Nephron progenitor cell (in vitro differentiated cells): ENCODE measurements at regions not wholly inside any gene's neighbourhood (a gene's known extent, or its start where the extent isn't known, plus 50 kb on each side); places are given as distances from the start of the nearest gene placed in this dataset.

Source experiments
- DNase-seq: peaks from one replicate; pipeline ENCODE4 v3.0.0; 2021
- H3K27ac Mint-ChIP-seq: 2 replicates; pipeline ENCODE4 v1.8.0; 2021; ENCODE audit warnings: mild to moderate bottlenecking, moderate library complexity, mixed read lengths
- H3K27me3 Mint-ChIP-seq: 2 replicates; pipeline ENCODE4 v1.8.0; 2021; ENCODE audit warnings: mild to moderate bottlenecking, low read depth, mixed read lengths; ENCODE audit not compliant: poor library complexity
- H3K36me3 Mint-ChIP-seq: 2 replicates; pipeline ENCODE4 v1.8.0; 2021; ENCODE audit warnings: low read depth, mixed read lengths
- H3K4me1 Mint-ChIP-seq: 2 replicates; pipeline ENCODE4 v1.8.0; 2021; ENCODE audit warnings: mixed read lengths
- H3K4me3 Mint-ChIP-seq: 2 replicates; pipeline ENCODE4 v1.8.0; 2021; ENCODE audit warnings: mild to moderate bottlenecking, moderate library complexity, mixed read lengths
- H3K9me3 Mint-ChIP-seq: 2 replicates; pipeline ENCODE4 v1.8.0; 2021; ENCODE audit warnings: mild to moderate bottlenecking, moderate library complexity, mixed read lengths
- CTCF ChIP-seq: fragments of 200-600 bp; sonication (generic); IDR thresholded peaks from 2 replicates; pipeline ENCODE4 v1.5.0; 2021; ENCODE audit warnings: antibody characterized with exemption

DNA sequence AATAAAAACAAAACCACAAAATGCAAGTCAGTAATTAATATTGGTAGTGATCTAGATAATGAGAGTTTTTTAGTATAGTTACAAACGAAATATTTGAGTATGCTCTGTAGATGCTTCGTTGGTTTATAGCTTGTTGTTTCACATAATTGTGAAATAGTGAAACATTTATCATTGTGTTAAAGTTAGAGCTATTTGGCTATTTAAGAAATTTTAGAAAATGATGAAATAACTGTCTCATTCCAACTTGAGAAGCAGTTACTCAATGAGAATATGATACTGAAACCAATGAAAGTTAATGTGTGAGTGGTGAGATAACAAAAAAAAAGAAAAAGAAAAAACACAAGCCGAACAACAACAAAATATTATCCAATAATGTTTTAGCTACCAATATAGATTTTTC is 475.6 kb upstream of the ZEB2 start:
- Mint-ChIP-seq H3K27ac (no peak overlapping the region), H3K9me3 (peaks cover 20% of the 10 kb centered on the region), H3K27me3 (no peaks in the 10 kb centered on the region), H3K36me3 (peaks cover 7% of the 10 kb centered on the region), H3K4me3 (no peak overlapping the region), H3K4me1 (peaks cover 4% of the 10 kb centered on the region)
- no peak for TF ChIP-seq CTCF
- DNase-seq, result no peak

GRCh38 chr2:144990661-144991060 is 470.7 kb upstream of the ZEB2 start:
- Mint-ChIP-seq H3K27ac (no peak overlapping the region), H3K36me3 (peaks cover 26% of the 10 kb centered on the region), H3K27me3 (no peaks in the 10 kb centered on the region), H3K4me3 (no peak overlapping the region), H3K4me1 (peaks cover 11% of the 10 kb centered on the region), H3K9me3 (peaks cover 46% of the 10 kb centered on the region)
- TF ChIP-seq CTCF, result no peak
- DNase-seq, result no peak

- no peaks in the 10 kb centered on the region for H3K27me3 Mint-ChIP-seq
- TF ChIP-seq CTCF, result no peak
- H3K9me3 Mint-ChIP-seq, result peaks cover 53% of the 10 kb centered on the region
- peaks cover 27% of the 10 kb centered on the region for H3K36me3 Mint-ChIP-seq
- no peak overlapping the region for H3K27ac Mint-ChIP-seq
- peaks cover 11% of the 10 kb centered on the region for H3K4me1 Mint-ChIP-seq
- DNase-seq, result no peak
- H3K4me3 Mint-ChIP-seq, result no peak overlapping the region
These were observed 469.8 kb upstream of the ZEB2 start for GRCh38 chr2:144989579-144990270.

DNA sequence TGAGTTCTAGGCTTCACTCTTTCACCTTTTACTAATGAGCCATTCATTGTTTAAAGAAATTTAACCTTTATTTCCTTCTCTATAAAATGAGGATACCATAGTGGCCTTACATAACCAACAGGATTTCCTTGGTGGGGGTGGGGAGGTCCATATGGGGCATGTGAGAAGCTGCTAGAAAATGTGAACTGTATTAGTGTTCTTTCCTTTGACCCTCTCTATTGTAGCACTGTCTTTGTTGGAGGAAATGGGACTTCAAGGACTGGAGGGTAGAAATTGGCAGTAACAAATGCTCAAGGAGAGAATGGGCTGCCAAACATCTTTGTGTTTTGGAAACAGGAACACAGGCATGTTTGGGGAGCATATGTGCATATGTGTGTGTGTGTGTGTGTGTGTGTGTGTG is 468.7 kb upstream of the ZEB2 start:
- Mint-ChIP-seq H3K27ac (no peak overlapping the region), H3K27me3 (no peaks in the 10 kb centered on the region), H3K9me3 (peaks cover 53% of the 10 kb centered on the region), H3K4me3 (no peak overlapping the region), H3K4me1 (peaks cover 11% of the 10 kb centered on the region), H3K36me3 (peaks cover 27% of the 10 kb centered on the region)
- TF ChIP-seq CTCF, result no peak
- no peak for DNase-seq

DNA sequence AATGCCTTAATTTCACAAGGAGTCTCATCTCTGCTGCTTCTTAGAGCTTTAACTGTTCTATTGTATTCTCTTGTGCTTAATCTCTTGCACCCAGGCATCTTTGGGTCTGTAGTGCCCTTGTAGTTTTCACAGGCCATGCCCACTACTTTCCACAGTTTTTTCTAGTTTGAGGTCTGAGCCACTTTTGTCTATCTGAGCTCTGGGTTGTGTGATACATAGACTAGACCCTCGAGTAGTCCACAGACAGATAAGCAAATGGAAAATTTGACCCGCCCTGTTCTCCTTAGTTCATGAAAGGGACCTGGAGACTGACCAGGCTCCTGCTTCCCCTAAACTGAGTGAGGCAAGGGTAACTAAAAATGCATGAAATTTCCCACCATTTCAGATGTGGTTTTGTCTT is 466.8 kb upstream of the ZEB2 start:
- TF ChIP-seq CTCF, result no peak
- H3K4me1 Mint-ChIP-seq, result peaks cover 17% of the 10 kb centered on the region
- H3K27me3 Mint-ChIP-seq, result no peaks in the 10 kb centered on the region
- H3K27ac Mint-ChIP-seq, result no peak overlapping the region
- peaks cover 40% of the 10 kb centered on the region for H3K9me3 Mint-ChIP-seq
- peaks cover 19% of the 10 kb centered on the region for H3K36me3 Mint-ChIP-seq
- H3K4me3 Mint-ChIP-seq, result no peak overlapping the region
- DNase-seq, result no peak

- no peak overlapping the region for H3K27ac Mint-ChIP-seq
- H3K4me3 Mint-ChIP-seq, result no peak overlapping the region
- H3K9me3 Mint-ChIP-seq, result peaks cover 34% of the 10 kb centered on the region
- H3K36me3 Mint-ChIP-seq, result peaks cover 19% of the 10 kb centered on the region
- no peak for TF ChIP-seq CTCF
- no peaks in the 10 kb centered on the region for H3K27me3 Mint-ChIP-seq
- DNase-seq, result no peak
- H3K4me1 Mint-ChIP-seq, result peaks cover 6% of the 10 kb centered on the region
These were observed 464.1 kb upstream of the ZEB2 start for GRCh38 chr2:144984038-144984437.
